Esophagus muscularis mucosa (tissue), 4 donors: ENCODE measurements at regions not wholly inside any gene's neighbourhood (a gene's known extent, or its start where the extent isn't known, plus 50 kb on each side); places are given as distances from the start of the nearest gene placed in this dataset.

ENCODE experiments used
- DNase-seq: peaks from one replicate; pipeline ENCODE4 v3.0.0-alpha.2; 2017; ENCODE audit errors: extremely low spot score
- H3K27ac ChIP-seq, 4 donors: fragments of 200-600 bp; sonication (generic); replicated peaks in 1 of 4; 1 replicate in 3 of 4; 2 replicates in 1 of 4; pipeline ENCODE4 v1.5.1; 2016 to 2019; ENCODE audit warnings: mild to moderate bottlenecking in 1 of 4
- H3K27me3 ChIP-seq, 4 donors: fragments of 200-600 bp; sonication (generic); one replicate each; pipeline versions ENCODE4 v1.5.1 to v1.6.0; 2016 to 2019
- H3K36me3 ChIP-seq, 4 donors: fragments of 200-600 bp; sonication (generic); one replicate each; pipeline ENCODE4 v1.5.1; 2016 to 2019
- H3K4me1 ChIP-seq, 4 donors: fragments of 200-600 bp; sonication (generic); one replicate each; pipeline ENCODE4 v1.5.1; 2016 to 2019
- H3K4me3 ChIP-seq, 4 donors: fragments of 200-600 bp; sonication (generic); 1 replicate in 2 of 4; 2 replicates in 2 of 4; pipeline ENCODE4 v1.5.1; 2016 to 2019; ENCODE audit warnings: mild to moderate bottlenecking in 4 of 4, moderate library complexity in 1 of 4
- H3K9me3 ChIP-seq, 4 donors: fragments of 200-600 bp; sonication (generic); 1 replicate in 3 of 4; 2 replicates in 1 of 4; pipeline ENCODE4 v1.5.1; 2016 to 2019
- CTCF ChIP-seq, 3 experiments: fragments of 200-600 bp in 2 of 3; fragments of 450-650 bp in 1 of 3; sonication (generic) in 2 of 3; IDR thresholded peaks; one replicate each; pipeline ENCODE4 v1.5.1; 2017 to 2019; ENCODE audit warnings: antibody characterized with exemption in 3 of 3, mild to moderate bottlenecking in 2 of 3, moderate library complexity in 1 of 3
- EP300 ChIP-seq: sonication (generic); formaldehyde crosslinking; IDR thresholded peaks from one replicate; pipeline ENCODE4 v1.6.1; 2017; ENCODE audit warnings: antibody characterized with exemption
- POLR2A ChIP-seq: fragments of 450-650 bp; IDR thresholded peaks from one replicate; pipeline ENCODE4 v1.6.1; 2017; ENCODE audit warnings: antibody characterized with exemption, moderate library complexity, mild to moderate bottlenecking, low read depth
- POLR2AphosphoS5 ChIP-seq, 2 donors: sonication (generic); formaldehyde crosslinking; IDR thresholded peaks; one replicate each; pipeline ENCODE4 v1.6.1; 2017; ENCODE audit warnings: antibody characterized with exemption in 2 of 2
- WGBS: methylation state at CpG from one replicate; pipeline ENCODE4 v1.1.5; 2018; 5-methylcytosine and 5-hydroxymethylcytosine counted together
- intact Hi-C: fragments of 100-400 bp; cut with DNase I; formaldehyde crosslinking; loops from one replicate; pipeline ENCODE4 v1.15.1; 2023
- small RNA-seq, 3 donors: library from RNA; depleted of rRNA; stranded (forward); fragments of <200 nt; gene quantifications; one replicate each; pipeline ENCODE3, GENCODE V24; 2016

GRCh38 chr20:40978761-40979160 is 49.9 kb upstream of the TOP1 start:
- no peaks in the 10 kb centered on the region for H3K4me1 ChIP-seq
- 86% methylated on average over 3 of the region's 3 CpGs for WGBS
- peak; percentile 74 for DNase-seq
- H3K27me3 ChIP-seq: no peaks in the 10 kb centered on the region
- no peak for TF ChIP-seq POLR2AphosphoS5 (IDR thresholded peaks at IDR 0.05)
- TF ChIP-seq CTCF (IDR thresholded peaks at IDR 0.05): no peak
- TF ChIP-seq POLR2A: no peak
- no peak for TF ChIP-seq EP300
- H3K9me3 ChIP-seq: peaks cover 0 to 17% (median 16%) of the 10 kb centered on the region in 4 donors
- no peaks in the 10 kb centered on the region for H3K36me3 ChIP-seq
- intact Hi-C loops: no loop called here
- H3K27ac ChIP-seq: no peak overlapping the region
- H3K4me3 ChIP-seq: no peak overlapping the region

Small RNA genes lying in the stretch of these regions (small RNA-seq; reads per million reads assigned to genes)
- 0 reads per million in 3 donors for gene RNA5SP484
